ENCODE measurements at regions not wholly inside any gene's neighbourhood (a gene's known extent, or its start where the extent isn't known, plus 50 kb on each side); places are given as distances from the start of the nearest gene placed in this dataset.

DNA sequence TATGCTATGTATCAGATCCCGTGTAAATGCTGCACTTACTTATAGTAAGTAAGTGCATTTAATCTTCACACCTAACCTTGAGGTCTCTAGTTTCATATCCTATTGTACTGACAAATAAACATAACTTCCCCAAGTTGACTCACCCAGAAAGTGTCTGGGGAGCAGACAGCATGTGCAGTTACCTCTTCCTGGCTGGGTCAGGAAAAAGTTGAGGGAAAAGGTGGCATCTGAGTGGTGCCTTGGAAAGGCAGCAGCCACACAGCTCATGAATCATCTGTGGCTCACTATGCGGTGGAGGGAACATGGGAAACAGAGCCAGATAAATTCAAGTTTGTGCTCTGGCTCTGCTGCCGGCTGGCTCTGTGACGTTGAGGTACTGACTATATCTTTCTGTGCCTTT lies 382.0 kb upstream of the DYNLRB2 start:
- Histone ChIP-seq H3K36me3 (no peaks in the 10 kb centered on the region), H3K4me1 (no peaks in the 10 kb centered on the region), H3K27me3 (no peaks in the 10 kb centered on the region), H3K4me3 (no peak overlapping the region), H3K27ac (no peak overlapping the region), H3K9me3 (no peaks in the 10 kb centered on the region)
- no peak for DNase-seq
- intact Hi-C loops (cut with DNase I): no loop called here
- TF ChIP-seq, protein P1, sequence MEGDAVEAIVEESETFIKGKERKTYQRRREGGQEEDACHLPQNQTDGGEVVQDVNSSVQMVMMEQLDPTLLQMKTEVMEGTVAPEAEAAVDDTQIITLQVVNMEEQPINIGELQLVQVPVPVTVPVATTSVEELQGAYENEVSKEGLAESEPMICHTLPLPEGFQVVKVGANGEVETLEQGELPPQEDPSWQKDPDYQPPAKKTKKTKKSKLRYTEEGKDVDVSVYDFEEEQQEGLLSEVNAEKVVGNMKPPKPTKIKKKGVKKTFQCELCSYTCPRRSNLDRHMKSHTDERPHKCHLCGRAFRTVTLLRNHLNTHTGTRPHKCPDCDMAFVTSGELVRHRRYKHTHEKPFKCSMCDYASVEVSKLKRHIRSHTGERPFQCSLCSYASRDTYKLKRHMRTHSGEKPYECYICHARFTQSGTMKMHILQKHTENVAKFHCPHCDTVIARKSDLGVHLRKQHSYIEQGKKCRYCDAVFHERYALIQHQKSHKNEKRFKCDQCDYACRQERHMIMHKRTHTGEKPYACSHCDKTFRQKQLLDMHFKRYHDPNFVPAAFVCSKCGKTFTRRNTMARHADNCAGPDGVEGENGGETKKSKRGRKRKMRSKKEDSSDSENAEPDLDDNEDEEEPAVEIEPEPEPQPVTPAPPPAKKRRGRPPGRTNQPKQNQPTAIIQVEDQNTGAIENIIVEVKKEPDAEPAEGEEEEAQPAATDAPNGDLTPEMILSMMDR (IDR thresholded peaks at IDR 0.05): no peak
- ATAC-seq: no peak

DNA sequence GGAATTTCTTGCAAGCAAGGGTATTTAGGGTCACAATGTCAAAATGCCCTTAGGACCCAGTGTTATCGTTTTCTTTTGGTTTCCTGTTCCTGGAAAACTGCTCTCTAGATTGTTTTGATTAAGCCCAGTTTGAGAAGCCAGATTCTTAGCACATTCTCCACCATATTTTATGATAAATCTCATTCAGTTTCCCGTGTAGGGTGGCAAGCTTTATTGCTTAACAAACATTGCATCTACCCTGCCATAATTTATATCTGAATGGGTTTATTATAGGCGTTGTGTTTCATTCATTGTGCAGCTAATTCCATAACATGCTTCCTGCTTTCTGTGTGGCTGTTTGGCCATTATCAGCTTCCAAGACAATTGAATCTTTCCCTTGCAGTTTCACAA lies 389.1 kb upstream of the DYNLRB2 start:
- DNase-seq: no peak
- intact Hi-C loops (cut with DNase I): no loop called here
- TF ChIP-seq, protein P1 (IDR thresholded peaks at IDR 0.05): no peak
- Histone ChIP-seq H3K36me3 (no peaks in the 10 kb centered on the region), H3K4me1 (no peaks in the 10 kb centered on the region), H3K9me3 (no peaks in the 10 kb centered on the region), H3K27ac (no peak overlapping the region), H3K4me3 (no peak overlapping the region), H3K27me3 (no peaks in the 10 kb centered on the region)
- ATAC-seq: no peak

DNA sequence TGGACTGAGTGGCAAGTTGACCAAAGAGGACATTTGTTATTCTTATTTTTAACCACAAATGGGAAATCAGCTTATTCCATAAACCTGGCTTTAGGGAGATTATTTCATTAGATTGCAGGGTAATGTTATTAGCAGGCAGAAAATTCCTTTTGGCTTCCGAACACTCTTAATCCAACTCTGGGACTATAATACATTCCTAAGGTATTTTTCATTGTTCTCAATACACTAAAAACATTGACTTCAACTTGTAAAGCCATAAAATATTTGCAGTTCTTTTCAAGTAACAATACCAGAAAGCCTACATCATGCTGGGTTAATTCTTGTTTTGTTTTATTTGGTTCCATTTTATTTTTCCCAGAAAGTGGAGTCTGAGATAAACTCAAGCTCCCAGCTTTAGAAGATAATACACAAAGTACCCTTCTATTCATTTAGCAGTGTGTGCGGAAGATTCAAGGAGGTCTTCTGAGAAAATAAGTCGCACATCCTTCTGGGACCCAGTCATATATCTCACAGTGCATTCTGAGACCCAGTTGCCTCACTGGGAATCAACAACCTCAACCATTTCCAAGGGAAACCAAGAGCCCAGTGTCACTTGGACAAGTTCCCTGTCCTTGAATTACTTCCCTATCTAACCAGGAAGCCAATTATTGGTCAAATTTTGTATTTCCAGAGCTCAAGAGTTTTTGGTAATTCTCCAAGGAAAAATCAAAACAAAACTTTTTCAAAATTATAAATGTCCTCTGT lies 389.6 kb upstream of the DYNLRB2 start:
- Histone ChIP-seq H3K27me3 (no peaks in the 10 kb centered on the region), H3K9me3 (no peaks in the 10 kb centered on the region), H3K4me3 (no peak overlapping the region), H3K36me3 (no peaks in the 10 kb centered on the region), H3K27ac (no peak overlapping the region), H3K4me1 (no peaks in the 10 kb centered on the region)
- intact Hi-C loops (cut with DNase I): no loop called here
- TF ChIP-seq, protein P1 (IDR thresholded peaks at IDR 0.05): no peak
- ATAC-seq (no peak), DNase-seq (no peak)

DNA sequence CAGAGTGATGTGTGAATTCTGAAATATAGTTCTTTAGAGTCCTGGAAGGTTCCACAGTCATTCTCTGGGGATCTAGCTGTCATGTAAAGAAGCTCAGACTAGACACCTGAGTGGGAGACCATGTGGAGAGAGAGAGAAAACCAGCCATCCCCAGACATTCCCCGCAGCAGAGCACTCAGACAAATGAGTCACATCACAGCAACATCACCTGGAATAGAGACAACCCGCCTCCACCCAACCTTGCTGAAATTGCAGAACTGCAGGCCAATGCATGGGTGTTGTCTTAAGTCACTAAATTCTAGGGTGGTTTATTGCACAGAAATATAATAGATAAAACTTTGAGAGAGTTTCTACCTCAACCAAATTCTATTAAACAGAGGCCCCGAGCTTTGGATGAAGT lies 392.0 kb upstream of the DYNLRB2 start:
- no peaks in the 10 kb centered on the region for H3K27me3 ChIP-seq
- TF ChIP-seq, protein P1 (IDR thresholded peaks at IDR 0.05): no peak
- H3K4me3 ChIP-seq: no peak overlapping the region
- H3K27ac ChIP-seq: no peak overlapping the region
- no peaks in the 10 kb centered on the region for H3K9me3 ChIP-seq
- H3K36me3 ChIP-seq: no peaks in the 10 kb centered on the region
- intact Hi-C loops (cut with DNase I): no loop called here
- DNase-seq: no peak
- ATAC-seq: no peak
- no peaks in the 10 kb centered on the region for H3K4me1 ChIP-seq

DNA sequence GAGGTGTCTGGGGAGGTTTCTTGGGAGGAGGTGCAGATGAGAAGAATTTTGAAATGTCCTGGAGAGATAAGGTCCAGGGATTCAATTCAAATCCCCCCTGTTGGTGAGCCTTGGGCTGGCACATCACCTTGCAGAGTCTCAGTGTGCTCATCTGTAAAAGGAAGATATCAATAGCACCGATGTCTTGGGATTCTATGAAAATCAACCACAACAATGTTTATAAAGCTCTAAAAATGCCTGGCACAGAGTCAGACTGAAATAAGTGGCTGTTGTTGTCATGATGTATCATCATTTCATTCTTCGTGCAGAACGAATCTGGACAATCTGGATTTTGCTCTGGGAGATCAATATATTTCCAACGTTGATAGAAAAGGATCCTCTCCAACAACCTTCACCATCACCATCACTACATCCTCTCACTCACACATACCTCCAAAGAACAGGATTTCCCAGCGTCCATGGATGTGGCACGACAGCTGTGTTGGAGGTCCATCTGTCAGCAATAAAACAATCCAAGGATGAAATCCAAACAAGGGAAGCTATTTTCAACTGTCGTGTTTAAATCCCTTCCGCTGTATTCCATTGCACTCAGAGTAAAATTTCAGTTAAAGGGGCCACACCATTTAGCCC lies 393.7 kb upstream of the DYNLRB2 start:
- Histone ChIP-seq H3K27ac (no peak overlapping the region), H3K4me1 (no peaks in the 10 kb centered on the region), H3K9me3 (peaks cover 0 to 5% of the 10 kb centered on the region in 2 donors), H3K4me3 (no peak overlapping the region), H3K36me3 (no peaks in the 10 kb centered on the region), H3K27me3 (no peaks in the 10 kb centered on the region)
- no peak for DNase-seq
- TF ChIP-seq, protein P1 (IDR thresholded peaks at IDR 0.05): no peak
- ATAC-seq: no peak
- intact Hi-C loops (cut with DNase I): no loop called here

All from left lung (tissue), 4 donors.